NCI-H69 (cell line): ENCODE measurements at regions not wholly inside any gene's neighbourhood (a gene's known extent, or its start where the extent isn't known, plus 50 kb on each side); places are given as distances from the start of the nearest gene placed in this dataset.

ENCODE experiments used
- DNase-seq: peaks from one replicate; lab custom pipeline; 2025; lab: John Stamatoyannopoulos, UW

DNA sequence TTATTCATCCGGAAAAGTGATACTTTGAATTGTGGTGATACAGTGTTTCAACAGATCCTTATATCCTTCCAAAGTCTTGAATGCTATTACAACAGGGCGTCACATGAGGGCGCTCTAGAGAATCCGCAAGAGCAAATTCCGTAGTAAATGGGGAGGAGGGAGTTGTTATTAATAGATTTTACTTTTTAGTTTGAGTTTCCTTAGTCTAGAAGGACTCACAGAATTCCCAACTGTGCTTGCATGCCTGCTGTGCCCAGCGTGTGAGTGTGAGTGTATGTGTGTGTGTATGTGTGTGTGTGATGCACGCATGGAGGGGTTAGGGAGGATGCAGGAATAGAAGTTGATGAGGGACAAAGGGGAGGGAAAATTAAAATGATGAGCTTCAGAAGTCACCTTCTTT lies 375.3 kb downstream of the C12orf75 start:
- DNase-seq: peak; percentile 70

DNA sequence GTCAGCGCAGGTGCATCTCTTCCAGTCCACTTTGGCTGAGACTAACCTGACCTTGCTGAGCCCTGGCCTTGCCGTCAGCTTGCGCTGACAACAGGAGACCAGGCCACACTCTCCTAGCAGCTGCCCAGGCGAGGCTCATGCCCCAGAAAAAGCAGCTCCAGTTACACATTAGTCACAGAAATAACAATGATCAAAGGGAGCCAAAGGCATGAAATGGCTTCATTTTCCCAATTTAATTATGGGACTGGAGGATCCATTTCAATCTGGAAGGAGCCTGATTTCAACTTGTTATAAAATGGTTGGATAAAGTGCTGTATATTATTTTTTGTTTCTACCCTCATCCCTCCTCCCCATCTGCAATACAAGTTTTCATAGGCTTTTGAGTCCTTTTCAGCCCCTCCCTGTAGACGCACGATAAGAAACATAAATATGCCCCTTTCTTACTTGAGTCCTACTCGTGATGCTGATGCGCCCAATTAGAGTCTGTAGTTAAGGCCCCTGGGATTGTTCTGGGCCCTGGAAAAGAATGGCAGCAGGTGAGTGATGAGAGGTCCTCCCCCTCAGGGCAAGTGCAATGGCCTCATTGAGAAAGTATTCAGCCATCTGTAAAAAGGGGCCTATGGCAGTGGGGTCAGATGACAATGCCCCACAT lies 376.0 kb downstream of the C12orf75 start:
- peak; percentile 65 for DNase-seq

DNA sequence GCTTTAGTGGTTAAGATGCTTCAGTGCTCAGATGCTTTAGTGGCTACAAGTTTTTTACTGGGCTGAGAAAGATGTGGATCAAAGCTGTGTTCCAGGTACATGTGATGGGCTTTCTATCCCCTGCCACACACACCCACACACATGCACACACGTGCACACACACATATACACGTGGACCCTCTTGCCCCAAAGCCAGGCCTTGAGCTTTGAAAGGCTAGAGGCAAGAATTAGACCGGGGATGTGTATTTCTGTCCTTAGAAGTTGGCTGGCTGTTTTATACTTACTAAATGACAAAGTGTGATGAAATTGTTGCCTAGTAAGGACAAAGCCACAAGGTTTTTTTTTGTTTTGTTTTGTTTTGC lies 376.5 kb downstream of the C12orf75 start:
- DNase-seq: no peak

DNA sequence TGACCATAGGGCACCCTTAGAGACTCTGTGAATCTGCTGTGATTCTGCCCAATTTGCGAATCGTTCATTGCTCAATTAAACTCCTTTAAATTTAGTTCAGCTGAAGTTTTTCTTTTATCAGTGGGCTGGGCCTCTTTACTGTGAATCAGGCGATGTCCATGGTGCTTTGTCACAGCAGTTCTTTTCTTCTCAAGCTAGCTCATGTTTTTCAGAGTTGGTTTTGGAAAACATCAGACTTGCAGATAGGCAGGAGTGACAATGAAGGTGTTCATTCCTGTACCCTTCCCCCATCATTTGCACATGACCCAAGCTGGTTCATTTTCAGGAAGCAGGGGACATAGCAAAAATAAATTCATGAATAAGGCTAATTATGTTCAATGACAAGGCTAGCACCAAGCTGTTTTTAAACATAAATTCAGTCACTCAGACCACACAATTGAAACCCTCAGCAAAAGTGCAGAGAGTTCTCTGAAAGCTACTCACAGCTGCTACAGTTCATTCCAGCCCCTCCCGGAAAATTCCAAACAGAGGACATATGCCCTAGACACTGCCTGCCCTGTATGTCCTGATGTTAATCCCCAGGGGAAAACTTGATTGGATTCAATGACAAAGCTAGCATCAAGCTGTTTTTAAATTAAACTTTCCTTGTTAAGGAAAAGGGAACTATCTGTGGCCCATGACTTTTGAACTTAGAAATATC lies 383.3 kb downstream of the C12orf75 start:
- no peak for DNase-seq

DNA sequence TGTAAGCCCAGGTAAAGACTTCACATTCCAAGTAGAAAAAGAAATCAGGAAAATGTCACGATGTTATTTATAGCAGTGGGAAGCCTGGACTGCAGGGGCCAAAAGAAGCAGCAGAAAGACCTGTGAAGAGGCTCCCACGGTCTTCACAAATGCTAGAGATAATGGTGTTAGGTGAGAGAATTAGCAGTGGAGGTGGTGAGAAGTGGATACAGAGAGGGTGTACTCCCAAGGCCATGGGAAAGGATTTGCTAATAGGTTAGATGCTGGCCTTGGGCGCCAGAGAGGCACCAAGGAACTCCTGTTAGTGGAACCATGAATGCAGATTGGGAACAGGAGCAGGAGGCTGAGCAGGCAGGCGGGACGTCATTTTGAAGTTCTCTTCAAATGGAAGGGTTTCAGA lies 386.1 kb downstream of the C12orf75 start:
- DNase-seq: no peak

DNA sequence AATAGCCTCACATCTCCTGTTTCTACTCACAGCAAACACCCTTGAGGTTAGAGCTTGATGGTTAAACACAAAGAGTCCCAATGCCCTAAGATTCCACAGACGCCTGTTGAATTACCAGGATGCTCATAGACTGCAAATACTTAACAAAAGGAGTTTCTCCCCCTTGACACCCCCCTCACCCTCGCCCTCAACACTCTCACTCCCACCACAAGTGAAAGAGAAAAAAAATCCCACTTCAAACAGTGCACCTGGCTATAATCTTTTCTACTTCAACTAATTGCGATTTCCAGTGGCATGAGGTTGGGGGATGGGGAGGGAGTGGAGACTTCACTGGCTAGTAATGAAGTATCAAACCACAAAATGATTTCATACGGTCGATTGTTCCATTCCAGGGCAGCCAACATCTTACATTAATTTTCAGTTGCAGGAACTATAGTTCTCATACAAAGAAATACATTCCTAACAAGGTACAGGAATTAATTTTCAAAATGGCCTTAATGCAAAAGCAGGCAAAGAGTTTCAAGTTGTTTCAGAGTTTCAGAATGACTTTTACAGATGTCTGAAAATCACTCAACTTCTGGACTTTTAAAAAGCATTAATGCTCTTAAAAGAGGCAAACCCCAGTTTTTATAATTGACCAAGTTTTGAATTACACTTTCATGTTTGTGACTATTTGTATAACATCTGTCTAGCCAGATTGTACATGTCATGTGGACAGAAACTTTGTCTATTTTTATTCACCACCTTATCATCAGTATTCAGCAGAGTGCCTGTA lies 390.7 kb downstream of the C12orf75 start:
- no peak for DNase-seq

DNA sequence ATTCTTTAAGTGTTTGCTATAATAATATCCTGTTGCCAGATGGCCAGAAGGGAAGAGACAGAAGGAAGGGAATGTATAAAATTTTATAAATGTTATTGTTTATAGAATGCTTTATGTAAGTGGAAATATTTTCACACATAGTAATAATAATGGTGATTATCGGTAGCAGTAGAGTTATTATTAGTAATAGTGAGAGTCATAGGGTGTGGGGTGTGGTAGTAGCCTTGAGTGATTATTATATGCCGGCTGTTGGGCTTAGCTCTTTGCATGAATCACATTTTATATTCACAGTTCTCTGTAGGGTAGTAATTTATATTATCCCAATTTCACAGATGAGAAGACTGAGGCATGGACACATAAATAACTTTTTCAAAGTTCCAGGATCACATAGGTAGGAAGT lies 391.4 kb downstream of the C12orf75 start:
- DNase-seq: no peak

DNA sequence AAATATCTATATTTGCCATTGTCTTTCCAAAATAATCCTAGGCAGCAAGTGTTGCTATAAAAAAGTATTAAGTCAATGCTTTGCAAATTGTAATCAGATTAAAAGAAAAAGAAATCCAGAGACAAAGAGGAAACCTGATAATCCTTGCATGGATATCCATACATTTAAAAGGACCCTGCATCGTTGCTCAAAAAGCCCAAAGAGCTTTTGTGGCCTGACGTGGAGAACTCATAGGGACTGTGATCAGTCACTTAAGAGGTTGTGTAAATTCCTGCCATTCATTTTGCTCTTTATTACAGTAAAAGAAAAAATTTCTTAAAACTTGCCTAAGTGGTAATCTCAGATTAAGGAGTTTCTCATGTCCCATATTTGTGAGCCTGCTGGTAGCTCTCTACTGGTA lies 392.6 kb downstream of the C12orf75 start:
- no peak for DNase-seq

DNA sequence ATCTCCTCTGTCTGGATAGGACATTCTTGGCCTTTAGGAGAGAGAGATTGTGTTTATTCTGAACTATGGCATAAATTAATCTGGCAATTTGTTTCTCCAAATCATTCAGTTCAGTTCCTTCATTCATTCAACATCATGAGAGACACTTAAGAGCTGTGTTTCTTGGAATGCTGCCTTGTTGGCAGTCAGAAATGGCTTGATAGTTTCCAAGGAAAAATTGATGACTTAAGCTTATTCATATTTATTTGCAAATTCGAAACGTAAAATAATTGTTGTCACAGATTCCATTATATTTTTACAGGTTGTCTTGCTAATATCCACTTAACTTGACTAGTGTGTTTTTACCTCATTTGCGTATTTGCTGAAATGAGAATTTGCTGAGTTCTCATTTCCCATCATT lies 393.0 kb downstream of the C12orf75 start:
- DNase-seq: no peak

DNA sequence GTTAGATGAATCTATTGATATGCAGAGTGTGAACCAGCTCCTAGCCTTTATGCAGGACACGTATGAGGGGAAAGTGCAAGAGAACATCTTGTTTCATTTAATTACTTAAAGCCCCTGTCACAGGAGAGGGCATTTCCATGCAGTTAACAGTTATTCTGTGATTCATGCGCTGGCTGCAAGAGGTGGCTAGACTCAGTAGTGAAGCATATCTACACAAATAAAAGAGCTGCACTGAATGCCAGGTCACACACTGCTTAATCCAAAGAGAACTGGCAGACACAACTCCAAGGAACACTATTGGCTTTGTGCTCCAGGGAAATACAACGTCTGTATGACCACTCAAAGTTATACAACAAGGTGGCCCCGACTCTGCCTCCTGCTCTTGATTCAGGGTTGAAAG lies 394.1 kb downstream of the C12orf75 start:
- no peak for DNase-seq

DNA sequence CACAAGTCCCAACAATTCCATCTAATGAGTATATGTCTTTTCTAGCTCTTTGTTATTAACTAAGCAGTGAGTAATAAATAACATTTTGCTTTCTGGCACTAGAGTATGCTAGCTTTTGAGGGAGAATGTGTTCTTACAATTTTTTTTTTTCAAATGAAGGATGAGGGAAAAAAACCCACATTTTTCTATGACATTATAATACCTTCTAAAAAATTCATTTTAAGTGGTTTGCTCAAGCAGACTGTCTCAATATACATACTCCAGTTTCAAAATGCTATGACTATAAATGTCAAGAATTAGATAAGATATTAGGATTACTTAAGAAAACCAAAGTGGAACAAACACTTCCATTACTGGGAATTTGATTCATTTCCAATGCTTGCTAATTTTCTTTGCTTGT lies 394.6 kb downstream of the C12orf75 start:
- no peak for DNase-seq

DNA sequence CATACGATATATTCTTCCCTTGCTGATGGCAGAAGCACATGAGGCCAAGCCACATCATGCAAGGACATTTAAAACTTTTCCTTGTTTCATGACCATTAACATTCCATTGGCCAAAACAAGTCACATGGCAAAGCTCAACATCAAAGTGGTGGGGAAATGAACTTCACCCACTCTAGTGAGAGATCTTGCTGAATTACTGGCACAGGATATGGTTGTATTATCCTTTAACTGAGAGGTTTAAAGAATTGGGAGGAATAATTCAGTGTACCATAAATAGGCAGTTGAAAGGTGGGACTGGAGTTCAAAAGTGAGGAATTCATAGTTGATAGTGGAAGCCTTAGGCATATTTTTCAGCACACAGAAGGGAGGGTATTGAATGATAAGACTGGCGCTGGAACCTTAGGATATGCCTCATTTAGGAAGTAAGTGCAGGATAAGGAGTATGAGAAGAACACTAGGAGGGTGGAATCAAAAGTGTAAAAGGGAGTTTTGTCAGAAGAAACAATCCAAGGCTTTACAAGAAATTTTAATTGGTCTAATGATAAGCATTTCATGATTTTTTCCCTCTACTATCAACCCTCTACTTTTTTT lies 398.8 kb downstream of the C12orf75 start:
- no peak for DNase-seq

DNA sequence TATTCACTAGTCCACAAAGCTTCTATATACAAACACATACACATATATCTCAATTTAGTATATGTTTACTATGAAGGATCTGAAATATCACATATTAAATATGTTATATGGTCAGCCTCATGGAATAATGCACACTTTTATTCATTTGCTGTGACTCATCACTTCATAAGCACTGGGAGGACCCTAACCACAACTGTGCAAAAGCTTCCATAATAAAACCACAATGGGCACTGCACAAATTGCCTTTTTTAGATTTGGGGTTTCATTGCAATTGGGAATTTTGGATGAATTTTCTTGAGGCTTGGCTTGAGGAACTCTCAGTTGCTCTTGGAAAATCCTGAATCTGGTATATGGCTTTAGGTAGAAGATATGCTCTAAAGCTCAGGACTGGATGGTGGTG lies 399.4 kb downstream of the C12orf75 start:
- DNase-seq: no peak

DNA sequence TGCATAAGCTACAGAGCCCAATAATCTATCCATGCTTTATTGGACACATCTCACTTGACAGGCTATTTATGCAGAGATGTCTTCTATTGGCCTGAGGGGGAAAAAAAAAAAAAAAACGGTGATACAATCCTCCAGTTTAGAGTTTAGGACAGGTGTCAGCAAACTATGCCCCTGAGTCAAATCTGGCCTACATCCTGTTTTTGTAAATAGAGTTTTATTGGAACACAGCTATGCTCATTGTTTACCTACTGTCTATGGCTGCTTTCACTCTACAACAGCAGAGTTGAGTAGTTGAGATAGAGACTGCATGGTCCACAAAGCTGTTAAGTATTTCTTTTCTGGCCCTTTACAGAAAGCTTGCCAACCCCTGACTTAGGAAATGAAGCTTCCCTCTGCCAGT lies 403.1 kb downstream of the C12orf75 start:
- DNase-seq: peak; percentile 43

DNA sequence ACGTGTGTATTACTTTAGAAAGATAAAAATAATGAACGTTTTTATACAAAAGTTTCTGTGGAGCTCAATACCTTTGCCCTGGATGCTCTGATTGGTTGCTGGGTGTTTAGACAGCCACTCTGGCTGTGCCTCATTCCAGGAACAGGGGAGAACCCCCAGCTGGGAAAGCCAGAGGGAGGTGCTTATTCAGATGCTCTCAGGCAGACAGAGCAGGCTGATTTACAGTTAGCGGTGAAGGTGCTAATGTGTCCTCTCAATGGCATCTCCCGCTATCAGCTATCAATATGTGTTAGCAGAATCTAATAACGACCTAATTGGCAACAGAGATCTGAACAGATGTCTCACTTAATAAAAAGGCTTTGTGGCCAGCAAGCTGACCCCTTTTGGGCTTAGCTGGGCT lies 402.3 kb downstream of the NUAK1 start:
- DNase-seq: peak; percentile 49

DNA sequence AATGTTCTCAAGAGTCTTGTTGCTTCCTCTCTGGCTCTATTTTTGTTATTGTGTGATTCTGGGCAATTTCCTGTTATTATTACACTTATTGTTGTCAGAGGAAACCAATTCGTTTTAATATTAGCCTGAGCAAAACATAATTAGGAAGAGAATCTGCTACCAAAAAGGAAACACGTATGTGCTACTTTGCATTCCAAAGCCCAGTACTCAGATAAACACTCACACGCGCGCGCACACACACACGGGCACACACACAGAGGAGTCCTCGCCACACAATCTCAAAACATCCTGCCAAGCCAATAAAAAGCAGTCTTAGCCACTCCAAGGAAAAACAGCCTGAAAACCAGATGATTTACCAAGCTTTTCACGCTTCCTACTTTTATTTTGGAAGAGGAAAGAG lies 400.7 kb downstream of the NUAK1 start:
- DNase-seq: no peak

DNA sequence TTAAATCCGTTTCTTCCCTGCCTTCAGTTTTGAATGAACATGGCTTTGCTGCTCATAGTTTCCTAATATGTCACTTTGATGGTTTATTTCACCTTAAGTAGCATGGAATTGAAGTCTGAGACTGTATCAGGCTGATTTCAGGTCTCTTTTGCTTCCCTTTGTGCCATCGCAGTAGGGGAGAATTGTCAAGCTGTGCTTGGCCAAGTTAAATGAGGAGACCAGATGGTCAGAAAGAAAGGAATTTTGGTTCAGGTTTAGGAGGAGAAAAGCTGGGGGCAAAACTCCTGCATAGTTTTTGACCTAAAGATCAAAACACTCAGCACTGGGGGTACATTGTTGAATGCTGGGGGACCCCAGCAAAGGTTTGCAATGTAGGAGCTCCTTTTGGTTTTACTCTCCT lies 398.4 kb downstream of the NUAK1 start:
- peak; percentile 93 for DNase-seq

DNA sequence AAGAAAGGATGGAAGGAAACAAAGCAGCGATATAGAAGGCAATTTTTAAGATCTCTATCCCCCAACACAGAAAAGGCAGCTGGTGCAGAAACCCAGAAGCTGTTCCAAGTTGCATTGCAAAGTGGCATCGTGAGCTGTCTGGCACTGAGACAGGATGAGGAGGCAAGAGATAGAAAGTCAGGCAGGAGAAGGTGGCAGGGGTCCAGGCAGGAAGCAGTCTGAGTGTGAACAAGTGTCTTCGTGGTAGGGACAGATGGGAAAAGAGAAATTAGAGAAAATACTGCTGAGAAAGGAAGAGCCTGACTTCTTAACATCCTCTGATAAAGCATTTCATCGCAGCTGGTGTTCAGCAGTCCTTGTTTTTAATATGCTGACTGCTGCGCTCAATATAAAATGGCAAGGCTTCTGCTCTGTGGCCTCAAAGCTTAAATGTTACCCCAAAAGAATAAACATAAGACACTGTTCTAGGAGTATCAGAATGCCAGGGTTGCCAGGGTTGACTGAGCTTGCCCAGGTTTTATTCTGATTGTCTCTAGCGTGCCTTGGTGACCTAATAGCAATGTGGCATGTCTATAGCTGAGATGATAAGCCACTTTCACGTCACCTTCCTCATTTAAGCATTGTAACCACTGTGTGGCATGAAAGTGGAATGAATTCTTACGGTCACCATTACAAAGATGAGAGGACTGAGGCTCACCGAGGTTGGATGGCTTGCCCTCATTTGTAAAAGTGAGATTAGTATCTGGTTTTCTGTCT lies 397.6 kb downstream of the NUAK1 start:
- DNase-seq: peak; percentile 83

DNA sequence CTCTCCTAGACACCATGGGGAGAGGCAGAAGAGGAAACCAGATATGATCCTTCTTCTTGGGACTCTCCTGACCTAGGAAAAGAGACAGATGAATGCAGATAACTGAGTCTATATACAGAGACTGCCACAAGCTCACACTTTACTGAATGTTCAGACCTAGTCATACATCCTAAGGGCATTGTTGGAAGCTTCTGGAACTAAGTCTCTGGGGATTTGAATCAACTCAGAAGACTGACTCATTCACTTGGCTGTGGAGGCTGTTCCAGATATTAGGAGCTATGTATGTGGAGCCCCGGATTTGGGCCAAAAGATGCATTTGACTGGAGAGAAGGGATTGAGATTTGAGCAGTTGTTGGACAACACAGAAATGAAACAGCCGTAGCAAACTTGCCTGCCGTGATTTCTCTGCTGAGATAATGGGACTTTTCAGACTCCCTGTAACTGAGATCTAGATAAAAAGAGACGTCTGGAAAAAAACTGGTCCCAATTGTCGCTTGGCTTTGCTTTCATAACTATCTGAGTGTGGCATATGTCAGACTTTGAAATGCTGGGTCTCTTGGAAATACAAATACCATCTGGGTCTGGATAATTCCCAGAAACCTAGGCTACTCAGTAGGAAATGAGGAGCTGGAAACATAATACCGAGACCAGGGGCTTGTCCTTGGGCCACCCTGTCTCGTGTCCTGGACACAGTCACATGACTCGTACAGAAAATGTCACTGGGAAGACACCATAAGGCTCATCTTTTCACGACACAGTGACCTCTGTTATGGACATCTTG lies 396.8 kb downstream of the NUAK1 start:
- peak; percentile 52 for DNase-seq

DNA sequence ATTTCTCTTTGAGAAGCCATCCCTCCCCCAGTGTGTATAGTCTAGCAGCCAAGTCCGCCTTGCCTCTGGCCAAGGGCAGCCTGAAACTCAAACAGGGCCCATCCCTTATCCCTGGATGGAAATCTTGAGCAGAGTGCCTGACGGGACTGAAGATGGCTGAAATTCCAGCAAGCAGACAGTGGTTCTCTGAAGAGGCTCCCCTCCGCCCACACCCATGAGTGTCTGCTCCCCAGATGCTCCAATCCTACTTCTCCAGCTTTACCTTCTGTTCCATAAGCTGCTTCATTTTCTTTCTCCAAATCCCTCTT lies 396.2 kb downstream of the NUAK1 start:
- DNase-seq: no peak

DNA sequence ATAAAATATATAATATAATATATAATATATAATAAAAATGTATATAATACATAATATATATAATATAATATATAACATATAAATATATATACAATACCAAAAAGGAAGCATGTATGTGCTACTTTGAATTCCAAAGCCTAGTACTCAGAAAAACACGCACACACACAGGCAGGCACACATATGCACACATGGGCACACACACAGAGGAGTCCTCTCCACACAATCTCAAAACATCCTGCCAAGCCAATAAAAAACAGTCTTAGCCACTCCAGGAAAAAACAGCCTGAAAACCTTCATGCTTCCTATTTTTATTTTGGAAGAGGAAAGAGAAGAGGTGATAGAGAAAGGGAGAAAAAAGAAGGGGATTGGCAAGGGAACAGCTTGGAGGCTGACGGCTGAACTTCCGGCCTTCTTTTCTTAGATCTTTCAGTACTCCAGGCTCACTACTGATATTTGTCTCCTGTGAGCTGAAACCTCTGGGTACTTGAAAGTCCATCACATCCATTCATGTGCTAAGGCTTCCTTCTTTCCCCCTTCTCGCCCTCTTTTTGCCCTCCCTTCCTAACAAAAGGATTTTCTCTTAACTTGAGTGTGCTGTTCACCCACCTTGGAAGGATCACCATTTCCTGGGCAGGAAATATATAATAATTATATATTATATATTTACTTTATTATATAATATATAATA lies 394.2 kb downstream of the NUAK1 start:
- peak; percentile 26 for DNase-seq
